GM12865 (cell line): ENCODE measurements at regions not wholly inside any gene's neighbourhood (a gene's known extent, or its start where the extent isn't known, plus 50 kb on each side); places are given as distances from the start of the nearest gene placed in this dataset.
"Not testable (repeated sequence)": the region's sequence is repeated elsewhere in the genome, so short reads cannot be mapped to it uniquely, and the experiment has no call there.

Experiments
- DNase-seq: peaks from one replicate; pipeline ENCODE4 v3.0.0; 2010; ENCODE audit warnings: low read depth
- H3K4me3 ChIP-seq: 2 replicates; pipeline ENCODE4 v1.5.1; 2011; ENCODE audit warnings: mild to moderate bottlenecking, low read depth, low read length, control low read depth
- TF ChIP-seq, protein P1 (sequence below): IDR thresholded peaks from 2 replicates; pipeline ENCODE4 v1.5.1; 2011; ENCODE audit warnings: low read length, control low read depth, low read depth, inconsistent platforms; ENCODE audit not compliant: insufficient read depth; ENCODE audit errors: missing control alignments

DNA sequence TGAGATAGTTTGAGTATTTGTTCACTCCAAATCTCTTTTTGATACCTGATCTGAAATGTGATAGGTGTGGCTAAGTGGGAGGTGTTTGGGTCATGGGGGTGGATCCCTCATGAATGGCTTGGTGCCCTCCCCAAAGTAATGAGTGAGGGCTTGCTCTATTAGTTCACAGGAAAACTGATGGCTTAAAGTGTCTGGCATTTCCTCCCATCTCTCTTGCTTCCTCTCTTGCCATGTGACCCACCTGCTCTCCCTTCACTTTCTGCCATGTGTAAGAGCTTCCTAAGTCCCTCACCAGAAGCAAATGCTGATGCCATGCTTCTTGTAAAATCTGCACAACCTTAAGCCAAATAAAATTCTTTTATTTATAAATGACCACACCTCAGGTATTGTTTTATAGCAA lies 61.1 kb downstream of the MAD2L1 start:
- no peak overlapping the region for H3K4me3 ChIP-seq
- TF ChIP-seq, protein P1, sequence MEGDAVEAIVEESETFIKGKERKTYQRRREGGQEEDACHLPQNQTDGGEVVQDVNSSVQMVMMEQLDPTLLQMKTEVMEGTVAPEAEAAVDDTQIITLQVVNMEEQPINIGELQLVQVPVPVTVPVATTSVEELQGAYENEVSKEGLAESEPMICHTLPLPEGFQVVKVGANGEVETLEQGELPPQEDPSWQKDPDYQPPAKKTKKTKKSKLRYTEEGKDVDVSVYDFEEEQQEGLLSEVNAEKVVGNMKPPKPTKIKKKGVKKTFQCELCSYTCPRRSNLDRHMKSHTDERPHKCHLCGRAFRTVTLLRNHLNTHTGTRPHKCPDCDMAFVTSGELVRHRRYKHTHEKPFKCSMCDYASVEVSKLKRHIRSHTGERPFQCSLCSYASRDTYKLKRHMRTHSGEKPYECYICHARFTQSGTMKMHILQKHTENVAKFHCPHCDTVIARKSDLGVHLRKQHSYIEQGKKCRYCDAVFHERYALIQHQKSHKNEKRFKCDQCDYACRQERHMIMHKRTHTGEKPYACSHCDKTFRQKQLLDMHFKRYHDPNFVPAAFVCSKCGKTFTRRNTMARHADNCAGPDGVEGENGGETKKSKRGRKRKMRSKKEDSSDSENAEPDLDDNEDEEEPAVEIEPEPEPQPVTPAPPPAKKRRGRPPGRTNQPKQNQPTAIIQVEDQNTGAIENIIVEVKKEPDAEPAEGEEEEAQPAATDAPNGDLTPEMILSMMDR = no peak
- DNase-seq = no peak

DNA sequence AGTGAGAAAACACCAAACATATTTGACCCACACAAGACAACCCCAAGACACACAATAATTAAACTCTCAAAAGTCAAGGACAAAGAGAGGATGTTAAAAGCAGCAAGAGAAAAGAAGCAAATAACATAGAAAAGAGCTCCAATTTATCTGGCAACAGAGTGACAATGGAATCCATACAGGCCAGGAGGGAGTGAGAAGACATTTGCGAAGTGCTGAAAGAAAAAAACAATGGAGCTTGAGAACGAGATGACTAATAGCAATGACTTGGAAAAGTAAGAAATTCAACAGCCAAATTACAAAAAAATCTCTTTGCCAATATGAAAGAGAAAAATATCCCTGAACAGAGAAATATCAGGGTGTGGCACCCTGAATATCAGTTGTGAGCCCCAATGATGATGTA lies 61.6 kb downstream of the MAD2L1 start:
- TF ChIP-seq, protein P1 = no peak
- no peak for DNase-seq

DNA sequence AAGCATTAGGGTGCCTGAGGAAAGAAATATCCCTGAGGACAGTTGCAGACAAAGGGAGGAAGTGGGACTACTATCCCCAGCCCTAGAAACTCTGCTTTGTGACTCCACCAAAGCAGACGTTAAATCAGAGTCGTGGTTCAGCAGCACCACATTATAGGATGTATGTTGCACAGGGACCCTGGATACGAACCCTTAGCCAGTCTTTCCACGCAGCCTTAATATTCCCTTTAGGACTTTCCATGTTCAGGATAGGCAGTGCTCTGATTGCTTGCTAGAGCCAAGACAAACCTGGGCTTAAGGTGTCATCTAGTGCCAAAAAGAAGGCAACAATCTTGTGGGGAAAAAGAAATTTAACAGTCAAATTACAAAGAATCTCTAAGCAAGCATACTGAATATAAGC lies 62.6 kb downstream of the MAD2L1 start:
- no peak overlapping the region for H3K4me3 ChIP-seq
- DNase-seq = no peak
- TF ChIP-seq, protein P1 = no peak

More for the DNA sequence above, 61.6 kb downstream of the MAD2L1 start:
- no peak overlapping the region for H3K4me3 ChIP-seq

DNA sequence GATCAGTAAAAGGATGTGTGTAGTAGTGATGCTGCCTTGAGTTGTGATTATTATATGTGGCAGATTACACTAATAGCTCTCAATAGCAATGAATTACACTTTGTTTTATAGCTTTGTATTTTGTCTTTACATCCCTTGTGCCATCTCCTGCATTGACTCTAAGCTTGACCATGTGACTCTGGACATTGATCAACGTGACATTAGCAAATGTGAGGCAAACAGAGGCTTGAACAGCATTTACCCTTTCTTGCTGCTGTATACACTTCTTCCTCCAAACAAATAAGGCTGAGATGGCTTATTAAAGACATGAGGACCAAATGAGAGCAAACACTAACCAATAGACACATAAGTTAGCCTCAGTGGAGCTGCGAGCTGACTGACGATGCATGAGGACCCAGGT lies 63.5 kb downstream of the MAD2L1 start:
- no peak for DNase-seq
- TF ChIP-seq, protein P1 = no peak
- no peak overlapping the region for H3K4me3 ChIP-seq

DNA sequence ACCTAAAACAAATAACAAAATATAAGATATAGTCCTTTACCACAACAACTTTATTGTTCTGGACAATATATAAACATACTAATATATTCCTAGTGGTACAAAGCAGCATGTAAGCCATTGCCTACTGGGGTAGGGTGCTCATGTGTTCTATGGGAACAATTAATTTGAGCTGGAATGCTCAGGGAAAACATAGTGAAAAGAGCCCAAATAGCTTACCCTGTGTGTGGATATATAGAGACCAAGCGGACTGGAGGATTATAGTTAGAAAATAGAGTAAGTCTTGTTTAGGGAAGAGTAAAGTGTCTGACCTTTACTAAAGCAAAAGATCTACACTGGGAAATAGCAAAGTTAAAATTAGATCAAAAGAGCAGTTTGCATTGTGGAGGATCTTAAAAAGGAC lies 64.8 kb downstream of the MAD2L1 start:
- H3K4me3 ChIP-seq = no peak overlapping the region
- DNase-seq = no peak
- TF ChIP-seq, protein P1 = no peak

DNA sequence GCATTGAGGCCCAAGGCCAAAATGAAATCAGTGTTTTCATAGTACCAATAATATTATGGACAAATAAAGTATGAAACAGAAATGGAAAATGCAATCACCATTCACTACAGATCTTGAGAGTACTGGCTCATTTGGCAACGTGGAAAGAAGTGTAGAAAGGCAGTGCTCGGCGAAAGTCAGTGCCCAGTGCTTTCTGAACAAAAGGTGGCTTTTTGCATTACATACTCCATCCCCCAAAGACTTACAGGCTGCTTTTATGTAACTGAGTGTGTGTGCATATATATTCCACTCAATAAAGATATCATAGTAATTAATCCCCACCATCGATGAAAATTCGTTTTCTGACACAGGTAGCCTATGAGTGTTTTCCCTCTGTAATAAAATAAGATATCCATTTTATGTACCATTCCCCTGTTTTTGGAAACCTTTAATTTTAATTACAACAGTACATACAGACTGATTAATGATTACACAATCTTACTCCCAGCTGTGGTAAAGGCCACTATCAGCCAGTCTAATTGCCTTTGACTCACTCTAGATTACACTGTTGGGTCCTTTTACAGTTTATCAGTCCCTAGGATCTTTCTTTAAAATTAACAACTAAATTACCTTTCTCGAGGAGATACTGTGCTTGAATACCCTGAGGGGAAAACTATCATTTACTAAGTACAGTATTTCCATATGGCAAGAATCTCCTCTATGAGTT lies 65.9 kb downstream of the MAD2L1 start:
- H3K4me3 ChIP-seq = no peak overlapping the region
- no peak for DNase-seq
- TF ChIP-seq, protein P1 = no peak

DNA sequence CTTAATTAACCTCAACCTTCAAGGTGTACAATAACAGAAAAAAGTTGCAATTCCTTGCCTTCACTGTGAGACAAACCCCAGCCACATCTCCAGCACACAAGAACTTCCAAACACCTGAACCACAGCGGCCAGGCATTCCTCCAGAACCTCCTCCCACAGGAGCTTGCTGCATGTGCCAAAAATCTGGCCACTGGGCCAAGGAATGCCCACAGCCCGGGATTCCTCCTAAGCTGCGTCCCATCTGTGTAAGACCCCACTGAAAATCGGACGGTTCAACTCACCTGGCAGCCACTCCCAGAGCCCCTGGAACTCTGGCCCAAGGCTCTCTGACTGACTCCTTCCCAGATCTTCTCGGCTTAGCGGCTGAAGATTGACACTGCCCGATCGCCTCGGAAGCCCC lies 70.6 kb downstream of the MAD2L1 start:
- not testable (repeated sequence) for H3K4me3 ChIP-seq, DNase-seq
